GM23338 (cell line): ENCODE measurements at regions not wholly inside any gene's neighbourhood (a gene's known extent, or its start where the extent isn't known, plus 50 kb on each side); places are given as distances from the start of the nearest gene placed in this dataset.
A peak's percentile ranks its signal among the peaks of the same experiment; 100 is the strongest.

ENCODE experiments used
- ATAC-seq: fragments of 200-7000 bp; cut with Tn5 transposase; 3 replicates; pipeline ENCODE4 v1.9.1; 2020
- DNase-seq: peaks from one replicate; pipeline ENCODE4 v3.0.0-alpha.2; 2015; ENCODE audit warnings: low spot score
- H2AFZ ChIP-seq: fragments of 200-600 bp; sonication (generic); 2 replicates; pipeline ENCODE4 v1.8.0; 2016; ENCODE audit warnings: antibody characterized with exemption, mild to moderate bottlenecking, moderate library complexity
- H3F3A ChIP-seq: fragments of 200-600 bp; sonication (generic); replicated peaks from 2 replicates; pipeline ENCODE4 v1.8.0; 2017; ENCODE audit warnings: antibody characterized with exemption, mixed run types, low read depth
- H3K27ac ChIP-seq: fragments of 200-600 bp; sonication (generic); 2 replicates; pipeline ENCODE4 v1.6.1; 2016; ENCODE audit warnings: low read depth
- H3K27me3 ChIP-seq: fragments of 200-600 bp; sonication (generic); 2 replicates; pipeline ENCODE4 v1.8.0; 2016; ENCODE audit warnings: mild to moderate bottlenecking, mixed run types, moderate library complexity; ENCODE audit not compliant: insufficient read depth
- H3K36me3 ChIP-seq: fragments of 200-600 bp; sonication (generic); 2 replicates; pipeline ENCODE4 v1.8.0; 2016; ENCODE audit warnings: mild to moderate bottlenecking; ENCODE audit not compliant: insufficient read depth
- H3K4me1 ChIP-seq: fragments of 200-600 bp; sonication (generic); 2 replicates; pipeline ENCODE4 v1.8.0; 2016; ENCODE audit warnings: mild to moderate bottlenecking, moderate library complexity; ENCODE audit not compliant: insufficient read depth
- H3K4me2 ChIP-seq: fragments of 200-600 bp; sonication (generic); 2 replicates; pipeline ENCODE4 v1.7.1; 2017; ENCODE audit warnings: mixed run types
- H3K4me3 ChIP-seq: fragments of 200-600 bp; sonication (generic); 2 replicates; pipeline ENCODE4 v1.6.1; 2016; ENCODE audit warnings: mixed run types
- H3K79me2 ChIP-seq: fragments of 200-600 bp; sonication (generic); replicated peaks from 2 replicates; pipeline ENCODE4 v1.8.0; 2017; ENCODE audit warnings: mild to moderate bottlenecking; ENCODE audit not compliant: insufficient read depth
- H3K9me2 ChIP-seq: fragments of 200-600 bp; sonication (generic); 2 replicates; pipeline ENCODE4 v1.8.0; 2017; ENCODE audit not compliant: insufficient read depth
- H4K20me1 ChIP-seq: fragments of 200-600 bp; sonication (generic); replicated peaks from 2 replicates; pipeline ENCODE4 v1.8.0; 2017; ENCODE audit warnings: mild to moderate bottlenecking; ENCODE audit not compliant: insufficient read depth
- H3K27ac Mint-ChIP-seq: 2 replicates; pipeline ENCODE4 v1.8.0; 2020; ENCODE audit warnings: inconsistent platforms, mild to moderate bottlenecking, moderate library complexity, mixed read lengths
- H3K27me3 Mint-ChIP-seq: 3 replicates; pipeline ENCODE4 v1.8.0; 2022; ENCODE audit warnings: low read depth, mild to moderate bottlenecking, moderate library complexity, mixed read lengths, inconsistent platforms; ENCODE audit not compliant: insufficient read depth, poor library complexity
- H3K36me3 Mint-ChIP-seq: 3 replicates; pipeline ENCODE4 v1.8.0; 2021; ENCODE audit warnings: low read depth, mild to moderate bottlenecking, inconsistent platforms, moderate library complexity, mixed read lengths
- H3K4me1 Mint-ChIP-seq: 3 replicates; pipeline ENCODE4 v1.8.0; 2020; ENCODE audit warnings: mild to moderate bottlenecking, inconsistent platforms, mixed read lengths
- H3K4me3 Mint-ChIP-seq: 3 replicates; pipeline ENCODE4 v1.8.0; 2021; ENCODE audit warnings: moderate library complexity, mild to moderate bottlenecking, inconsistent platforms, mixed read lengths
- H3K9me3 Mint-ChIP-seq: 3 replicates; pipeline ENCODE4 v1.8.0; 2020; ENCODE audit warnings: moderate library complexity, mild to moderate bottlenecking, inconsistent platforms, mixed read lengths
- ETS1 ChIP-seq: IDR thresholded peaks from 2 replicates; pipeline ENCODE4 v1.6.1; 2016; ENCODE audit warnings: antibody characterized with exemption
- EZH2phosphoT487 ChIP-seq: fragments of 200-600 bp; sonication (generic); IDR thresholded peaks from one replicate; pipeline ENCODE4 v1.8.1; 2018; ENCODE audit warnings: antibody characterized with exemption; ENCODE audit not compliant: unreplicated experiment
- JUNB ChIP-seq: IDR thresholded peaks from one replicate; pipeline ENCODE4 v1.6.1; 2016; ENCODE audit warnings: antibody characterized with exemption; ENCODE audit not compliant: unreplicated experiment
- NANOG ChIP-seq: IDR thresholded peaks from 2 replicates; pipeline ENCODE4 v1.6.1; 2016; ENCODE audit warnings: antibody characterized with exemption, borderline replicate concordance
- STAT1 ChIP-seq: IDR thresholded peaks from one replicate; pipeline ENCODE4 v1.6.1; 2016; ENCODE audit warnings: antibody characterized with exemption; ENCODE audit not compliant: unreplicated experiment
- ZNF331 ChIP-seq: fragments of 250-450 bp; sonication (Bioruptor Pico); IDR thresholded peaks from 2 replicates; pipeline ENCODE4 v1.5.0; 2020; ENCODE audit warnings: low read depth, mild to moderate bottlenecking, moderate library complexity
- ZNF462 ChIP-seq: fragments of 250-450 bp; sonication (Bioruptor Pico); IDR thresholded peaks from 2 replicates; pipeline ENCODE4 v1.5.0; 2020; ENCODE audit warnings: mild to moderate bottlenecking, moderate library complexity

- Histone ChIP-seq H3K36me3 (no peaks in the 10 kb centered on the region), H3K27ac (no peak overlapping the region), H3K79me2 (no peaks in the 10 kb centered on the region), H3K4me1 (peaks cover 5% of the 10 kb centered on the region; the same call in 1 of the 2 replicates), H3K4me2 (no peak overlapping the region), H2AFZ (peak overlapping the region; percentile 57; the same call in 1 of the 2 replicates), H3F3A (no peaks in the 10 kb centered on the region), H3K27me3 (no peaks in the 10 kb centered on the region), H4K20me1 (no peaks in the 10 kb centered on the region), H3K9me2 (peaks cover 7% of the 10 kb centered on the region; the same call in 1 of the 2 replicates), H3K4me3 (no peak overlapping the region)
- H3K9me3 Mint-ChIP-seq, result no peaks in the 10 kb centered on the region
- H3K27me3 Mint-ChIP-seq, result peaks cover 2% of the 10 kb centered on the region
- ATAC-seq (no peak), DNase-seq (no peak)
- H3K27ac Mint-ChIP-seq, result no peak overlapping the region
- H3K4me1 Mint-ChIP-seq, result peaks cover 3% of the 10 kb centered on the region; the same call in 2 of the 3 replicates
- no peaks in the 10 kb centered on the region; the same call in 2 of the 3 replicates for H3K36me3 Mint-ChIP-seq
- TF ChIP-seq ZNF462 (CRISPR knock-in tag) (no peak), JUNB (no peak), NANOG (no peak), ETS1 (no peak), EZH2phosphoT487 (no peak), STAT1 (no peak), ZNF331 (CRISPR knock-in tag) (no peak)
- no peak overlapping the region for H3K4me3 Mint-ChIP-seq
These were observed 84.6 kb upstream of the LRRC55 start for GRCh38 chr11:57097149-57097548.
